HEK293T (cell line): ENCODE measurements at regions not wholly inside any gene's neighbourhood (a gene's known extent, or its start where the extent isn't known, plus 50 kb on each side); places are given as distances from the start of the nearest gene placed in this dataset.
"Not testable (repeated sequence)": the region's sequence is repeated elsewhere in the genome, so short reads cannot be mapped to it uniquely, and the experiment has no call there.

Source experiments
- ARNT ChIP-seq: fragments of 450-650 bp; IDR thresholded peaks from 2 replicates; pipeline ENCODE4 v1.6.1; 2017; ENCODE audit warnings: mild to moderate bottlenecking
- BHLHE40 ChIP-seq: fragments of 450-650 bp; IDR thresholded peaks from 2 replicates; pipeline ENCODE4 v1.6.1; 2016; ENCODE audit warnings: mild to moderate bottlenecking, moderate library complexity, borderline replicate concordance
- CTBP1 ChIP-seq: fragments of 450-650 bp; IDR thresholded peaks from 2 replicates; pipeline ENCODE4 v1.6.1; 2016; ENCODE audit warnings: borderline replicate concordance
- ELF4 ChIP-seq: fragments of 450-650 bp; IDR thresholded peaks from 2 replicates; pipeline ENCODE4 v1.6.1; 2017; ENCODE audit warnings: antibody characterized with exemption
- FOXA1 ChIP-seq: fragments of 450-650 bp; IDR thresholded peaks from 2 replicates; pipeline ENCODE4 v1.6.1; 2016; ENCODE audit warnings: mild to moderate bottlenecking
- FOXK2 ChIP-seq: fragments of 450-650 bp; IDR thresholded peaks from 2 replicates; pipeline ENCODE4 v1.6.1; 2016; ENCODE audit warnings: mild to moderate bottlenecking
- L3MBTL2 ChIP-seq: fragments of 450-650 bp; conservative IDR thresholded peaks from 2 replicates; pipeline ENCODE4 v1.6.1; 2016; ENCODE audit warnings: mild to moderate bottlenecking
- LEF1 ChIP-seq: fragments of 450-650 bp; IDR thresholded peaks from 2 replicates; pipeline ENCODE4 v1.6.1; 2017; ENCODE audit warnings: mild to moderate bottlenecking, borderline replicate concordance
- NFRKB ChIP-seq: fragments of 450-650 bp; IDR thresholded peaks from 2 replicates; pipeline ENCODE4 v1.6.1; 2016; ENCODE audit warnings: mild to moderate bottlenecking, moderate library complexity
- SP1 ChIP-seq: fragments of 450-650 bp; IDR thresholded peaks from 2 replicates; pipeline ENCODE4 v1.6.1; 2017
- SUZ12 ChIP-seq: fragments of 450-650 bp; IDR thresholded peaks from 2 replicates; pipeline ENCODE4 v1.6.1; 2016; ENCODE audit warnings: mild to moderate bottlenecking
- TARDBP ChIP-seq: fragments of 450-650 bp; IDR thresholded peaks from 2 replicates; pipeline ENCODE4 v1.6.1; 2016
- ZNF384 ChIP-seq: fragments of 450-650 bp; IDR thresholded peaks from 2 replicates; pipeline ENCODE4 v1.6.1; 2016

DNA sequence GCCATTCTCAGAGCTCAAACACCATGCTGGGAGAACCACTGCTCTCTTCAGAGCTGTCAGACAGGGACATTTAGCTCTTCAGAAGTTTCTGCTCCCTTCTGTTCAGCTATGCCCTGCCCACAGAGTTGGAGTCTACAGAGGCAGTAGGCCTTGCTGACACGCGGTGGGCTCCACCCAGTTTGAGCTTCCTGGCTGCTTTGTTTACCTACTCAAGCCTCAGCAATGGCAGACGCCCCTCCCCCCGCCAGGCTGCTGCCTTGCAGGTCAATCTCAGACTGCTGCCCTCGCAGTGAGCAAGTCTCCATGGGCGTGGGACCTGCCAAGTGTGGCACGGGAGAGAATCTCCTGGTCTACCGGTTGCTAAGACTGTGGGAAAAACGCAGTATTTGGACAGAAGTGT, 93.8 kb upstream of the ZC3H12A start:
- not testable (repeated sequence) for TF ChIP-seq SUZ12, NFRKB, ZNF384, FOXA1, SP1, CTBP1, L3MBTL2, FOXK2, BHLHE40, TARDBP, ARNT, LEF1, ELF4
